ENCODE measurements at regions not wholly inside any gene's neighbourhood (a gene's known extent, or its start where the extent isn't known, plus 50 kb on each side); places are given as distances from the start of the nearest gene placed in this dataset.

DNA sequence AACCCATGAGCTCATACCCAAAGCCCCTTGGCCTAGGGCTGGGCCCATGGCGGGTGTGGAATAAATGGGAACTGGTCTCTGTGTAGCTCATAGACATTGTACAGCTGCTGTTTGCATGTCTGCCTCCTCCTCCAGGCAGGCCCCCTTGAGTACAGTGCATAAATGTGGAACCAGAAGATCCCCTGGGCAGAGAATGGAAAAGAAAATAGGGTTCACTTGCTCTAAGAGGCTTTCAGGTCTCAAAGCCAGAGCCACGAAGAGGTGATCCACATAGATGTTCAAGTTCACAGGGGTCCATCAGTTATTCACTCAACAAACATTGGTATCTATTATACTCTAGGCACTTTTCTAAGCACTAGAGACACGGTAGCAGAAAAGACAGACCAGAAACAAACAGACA is 79.2 kb upstream of the CACNA1A start:
- TF ChIP-seq CTCF (IDR thresholded peaks at IDR 0.05) (no peak), POLR2A (IDR thresholded peaks at IDR 0.05) (no peak), POLR2AphosphoS5 (IDR thresholded peaks at IDR 0.05) (no peak)
